DOHH2 (cell line): ENCODE measurements at regions not wholly inside any gene's neighbourhood (a gene's known extent, or its start where the extent isn't known, plus 50 kb on each side); places are given as distances from the start of the nearest gene placed in this dataset.

Experiments used
- EZH2phosphoT487 ChIP-seq: fragments of 200-600 bp; sonication (generic); IDR thresholded peaks from 2 replicates; pipeline ENCODE4 v1.6.1; 2017; ENCODE audit warnings: borderline replicate concordance, mild to moderate bottlenecking, antibody characterized with exemption, low read length, moderate library complexity, mixed read lengths
- TF ChIP-seq, protein P1 (sequence below): fragments of 200-600 bp; sonication (generic); IDR thresholded peaks from one replicate; pipeline ENCODE4 v1.5.1; 2014; ENCODE audit warnings: antibody characterized with exemption, mild to moderate bottlenecking, low read depth, low read length; ENCODE audit not compliant: poor library complexity, severe bottlenecking

DNA sequence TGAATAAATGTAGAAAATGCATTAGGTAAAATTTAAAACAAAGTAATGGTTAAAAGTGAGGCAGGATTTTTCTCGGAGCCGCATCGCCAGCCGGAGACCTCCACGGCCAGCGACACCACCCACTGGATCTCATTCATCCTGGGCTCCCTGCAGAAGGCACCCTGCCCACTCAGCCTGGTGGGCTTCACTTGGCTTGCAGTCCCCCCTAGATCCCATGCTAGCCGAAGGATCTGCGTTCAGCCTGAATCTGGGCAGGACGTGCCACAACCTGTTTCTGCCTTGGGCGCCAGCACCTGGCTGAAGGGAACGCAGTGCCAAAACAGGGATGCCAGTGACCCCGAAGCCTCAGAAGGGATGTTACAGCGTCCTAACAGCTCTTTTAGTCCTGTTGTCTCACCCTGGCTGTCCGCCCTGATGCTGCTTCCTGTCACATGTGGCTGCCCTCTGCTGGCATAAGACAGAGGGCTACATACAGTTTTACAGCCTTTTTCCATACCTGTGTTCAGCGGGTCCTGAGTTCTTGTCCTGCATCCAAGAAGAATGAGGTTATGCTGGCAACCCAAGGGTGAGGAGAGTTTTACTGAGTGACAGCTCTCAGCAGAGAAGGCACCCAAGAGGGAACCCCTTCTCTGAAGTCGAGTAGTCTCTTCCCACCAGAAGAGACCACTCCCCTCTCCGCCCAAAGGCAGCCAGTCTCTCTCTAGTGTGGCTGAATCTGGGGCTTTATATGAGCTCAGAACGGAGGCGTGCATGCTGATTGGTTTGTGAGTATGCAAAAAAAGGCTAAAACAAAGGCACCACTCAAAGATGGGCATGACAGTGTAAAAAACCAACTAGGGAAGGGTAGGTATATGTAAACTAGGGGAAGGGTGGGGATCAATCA lies 173.1 kb upstream of the GYPC start:
- TF ChIP-seq, protein P1, sequence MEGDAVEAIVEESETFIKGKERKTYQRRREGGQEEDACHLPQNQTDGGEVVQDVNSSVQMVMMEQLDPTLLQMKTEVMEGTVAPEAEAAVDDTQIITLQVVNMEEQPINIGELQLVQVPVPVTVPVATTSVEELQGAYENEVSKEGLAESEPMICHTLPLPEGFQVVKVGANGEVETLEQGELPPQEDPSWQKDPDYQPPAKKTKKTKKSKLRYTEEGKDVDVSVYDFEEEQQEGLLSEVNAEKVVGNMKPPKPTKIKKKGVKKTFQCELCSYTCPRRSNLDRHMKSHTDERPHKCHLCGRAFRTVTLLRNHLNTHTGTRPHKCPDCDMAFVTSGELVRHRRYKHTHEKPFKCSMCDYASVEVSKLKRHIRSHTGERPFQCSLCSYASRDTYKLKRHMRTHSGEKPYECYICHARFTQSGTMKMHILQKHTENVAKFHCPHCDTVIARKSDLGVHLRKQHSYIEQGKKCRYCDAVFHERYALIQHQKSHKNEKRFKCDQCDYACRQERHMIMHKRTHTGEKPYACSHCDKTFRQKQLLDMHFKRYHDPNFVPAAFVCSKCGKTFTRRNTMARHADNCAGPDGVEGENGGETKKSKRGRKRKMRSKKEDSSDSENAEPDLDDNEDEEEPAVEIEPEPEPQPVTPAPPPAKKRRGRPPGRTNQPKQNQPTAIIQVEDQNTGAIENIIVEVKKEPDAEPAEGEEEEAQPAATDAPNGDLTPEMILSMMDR, result peak; percentile 16
- TF ChIP-seq EZH2phosphoT487, result no peak
